HL-60/S4 treated with retinoic acid at 250 ng/mL for 4 days and 3 days (cell line): ENCODE measurements at regions not wholly inside any gene's neighbourhood (a gene's known extent, or its start where the extent isn't known, plus 50 kb on each side); places are given as distances from the start of the nearest gene placed in this dataset.

ENCODE experiments used
- in situ Hi-C: fragments of 300-500 bp; cut with MboI; formaldehyde crosslinking; loops from 2 replicates; pipeline ENCODE4 v1.7.0; 2022; ENCODE audit warnings: low sequenced_read_pairs

GRCh38 chr9:87275047-87275725, 222.5 kb upstream of the DAPK1 start:
- in situ Hi-C loops, result no loop called here

- in situ Hi-C loops, result no loop called here
Observed at GRCh38 chr9:87276327-87276841, 221.3 kb upstream of the DAPK1 start.

GRCh38 chr9:87276851-87277261, 220.8 kb upstream of the DAPK1 start:
- in situ Hi-C loops, result no loop called here

GRCh38 chr9:87277346-87277745, 220.3 kb upstream of the DAPK1 start:
- in situ Hi-C loops, result no loop called here

- in situ Hi-C loops, result no loop called here
Observed at GRCh38 chr9:87278971-87279733, 218.5 kb upstream of the DAPK1 start.

GRCh38 chr9:87280421-87280820, 217.2 kb upstream of the DAPK1 start:
- in situ Hi-C loops, result no loop called here

GRCh38 chr9:87282538-87282937, 215.1 kb upstream of the DAPK1 start:
- in situ Hi-C loops, result no loop called here

- in situ Hi-C loops, result no loop called here
Observed at GRCh38 chr9:87283585-87283984, 214.1 kb upstream of the DAPK1 start.

- in situ Hi-C loops, result no loop called here
Observed at GRCh38 chr9:87285183-87285850, 212.3 kb upstream of the DAPK1 start.

- in situ Hi-C loops, result no loop called here
Observed at GRCh38 chr9:87286506-87286905, 211.2 kb upstream of the DAPK1 start.

- in situ Hi-C loops, result no loop called here
Observed at GRCh38 chr9:87290241-87291052, 207.2 kb upstream of the DAPK1 start.

GRCh38 chr9:87292449-87293191, 205.0 kb upstream of the DAPK1 start:
- in situ Hi-C loops, result no loop called here

- in situ Hi-C loops, result no loop called here
Observed at GRCh38 chr9:87294126-87294525, 203.5 kb upstream of the DAPK1 start.

GRCh38 chr9:87300915-87301314, 196.8 kb upstream of the DAPK1 start:
- in situ Hi-C loops, result no loop called here

- in situ Hi-C loops, result no loop called here
Observed at GRCh38 chr9:87301371-87301770, 196.3 kb upstream of the DAPK1 start.

GRCh38 chr9:87305151-87305550, 192.5 kb upstream of the DAPK1 start:
- in situ Hi-C loops, result no loop called here

- in situ Hi-C loops, result no loop called here
Observed at GRCh38 chr9:87306006-87306405, 191.7 kb upstream of the DAPK1 start.

GRCh38 chr9:87307848-87308247, 189.8 kb upstream of the DAPK1 start:
- in situ Hi-C loops, result no loop called here

- in situ Hi-C loops, result no loop called here
Observed at GRCh38 chr9:87309236-87309635, 188.4 kb upstream of the DAPK1 start.

- in situ Hi-C loops, result no loop called here
Observed at GRCh38 chr9:87310827-87311523, 186.7 kb upstream of the DAPK1 start.
